ENCODE measurements at regions not wholly inside any gene's neighbourhood (a gene's known extent, or its start where the extent isn't known, plus 50 kb on each side); places are given as distances from the start of the nearest gene placed in this dataset.

GRCh38 chr6:130758813-130759212 is 68.4 kb upstream of the SMLR1 start:
- no peak for TF ChIP-seq CTCF (IDR thresholded peaks at IDR 0.05)
- no peak for TF ChIP-seq POLR2A (IDR thresholded peaks at IDR 0.05)
